Upper lobe of left lung (tissue), 6 donors: ENCODE measurements at regions not wholly inside any gene's neighbourhood (a gene's known extent, or its start where the extent isn't known, plus 50 kb on each side); places are given as distances from the start of the nearest gene placed in this dataset.

Experiments used
- ATAC-seq, 2 donors: fragments of 200-7000 bp; cut with Tn5 transposase; one replicate each; pipeline ENCODE4 v1.9.1; 2022; ENCODE audit warnings: mild to moderate bottlenecking in 2 of 2, moderate library complexity in 2 of 2; ENCODE audit not compliant: low FRiP score in 2 of 2
- DNase-seq, 2 donors: peaks; one replicate each; pipeline ENCODE4 v3.0.0-alpha.2; 2019 to 2020
- H3K27ac ChIP-seq, 4 donors: fragments of 200-600 bp; sonication (generic); one replicate each; pipeline ENCODE4 v1.5.1; 2016 to 2019
- H3K27me3 ChIP-seq, 4 donors: fragments of 200-600 bp; sonication (generic); one replicate each; pipeline ENCODE4 v1.5.1; 2017 to 2019
- H3K36me3 ChIP-seq, 4 donors: fragments of 200-600 bp; sonication (generic); one replicate each; pipeline ENCODE4 v1.5.1; 2016 to 2019
- H3K4me1 ChIP-seq, 4 donors: fragments of 200-600 bp; sonication (generic); one replicate each; pipeline ENCODE4 v1.5.1; 2018 to 2019
- H3K4me3 ChIP-seq, 4 donors: fragments of 200-600 bp; sonication (generic); one replicate each; pipeline ENCODE4 v1.5.1; 2017 to 2019; ENCODE audit warnings: mild to moderate bottlenecking in 2 of 4, moderate library complexity in 1 of 4
- H3K9me3 ChIP-seq, 4 donors: fragments of 200-600 bp; sonication (generic); one replicate each; pipeline ENCODE4 v1.5.1; 2018 to 2019
- EP300 ChIP-seq, 4 donors: sonication (generic); formaldehyde crosslinking; IDR thresholded peaks; one replicate each; pipeline ENCODE4 v1.5.1; 2017; ENCODE audit warnings: antibody characterized with exemption in 4 of 4, control low read depth in 2 of 4
- POLR2A ChIP-seq, 4 donors: fragments of 450-650 bp; IDR thresholded peaks; one replicate each; pipeline ENCODE4 v1.5.1; 2016 to 2017; ENCODE audit warnings: antibody characterized with exemption in 4 of 4, mild to moderate bottlenecking in 2 of 4
- POLR2AphosphoS5 ChIP-seq, 2 donors: sonication (generic); formaldehyde crosslinking; IDR thresholded peaks; one replicate each; pipeline ENCODE4 v1.5.1; 2017; ENCODE audit warnings: antibody characterized with exemption in 2 of 2
- WGBS, 2 donors: methylation state at CpG; one replicate each; pipeline ENCODE4 v1.1.5; 2017 to 2018; 5-methylcytosine and 5-hydroxymethylcytosine counted together
- TF ChIP-seq, protein P1 (sequence below), 6 experiments: fragments of 450-650 bp in 4 of 6; fragments of 200-600 bp in 2 of 6; sonication (generic) in 2 of 6; IDR thresholded peaks; one replicate each; pipeline ENCODE4 v1.5.1; 2016 to 2019; ENCODE audit warnings: antibody characterized with exemption in 6 of 6
- donor health status: DM: no; HTN: no; CAD: no; lungs with moderate emphysema.
- donor health status: DM: no; HTN: yes; CAD: no; lungs with severe emphysema.

DNA sequence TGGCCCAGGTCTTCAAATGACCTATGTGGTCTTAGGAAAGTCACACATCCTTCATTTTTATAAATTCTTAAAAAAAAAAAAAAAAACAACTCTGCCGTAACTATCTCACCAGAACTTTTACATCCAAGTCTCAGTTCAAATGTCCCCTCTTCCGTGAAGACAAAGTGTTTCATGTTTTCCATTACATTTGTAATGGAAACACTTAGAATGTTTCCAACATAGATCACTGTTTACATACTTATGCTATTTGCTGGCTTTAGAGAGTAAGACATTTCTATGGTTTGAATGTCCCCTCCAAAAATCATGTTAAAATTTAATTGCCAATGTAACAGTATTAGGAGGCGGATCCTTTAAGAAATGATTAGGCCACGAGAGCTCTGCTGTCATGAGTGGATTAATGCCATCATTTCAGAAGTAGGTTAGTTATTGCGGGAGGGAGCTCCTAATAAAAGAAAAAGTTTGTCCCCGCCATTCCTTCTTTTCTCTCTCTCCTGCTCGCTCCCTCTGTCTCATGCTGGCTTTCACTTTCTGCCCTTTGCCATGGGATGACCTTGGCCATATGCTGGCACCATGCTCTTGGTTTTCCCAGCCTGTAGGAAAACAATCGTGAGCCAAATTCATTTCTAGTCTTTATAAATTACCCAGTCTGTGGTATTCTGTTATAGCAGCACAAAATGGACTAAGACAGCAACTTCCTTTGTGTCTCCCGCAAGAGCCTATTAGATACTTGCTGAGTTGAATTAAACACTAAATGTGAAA, 887.8 kb upstream of the SOX9 start:
- H3K4me1 ChIP-seq, result no peaks in the 10 kb centered on the region
- H3K9me3 ChIP-seq, result no peaks in the 10 kb centered on the region
- no peak overlapping the region for H3K4me3 ChIP-seq
- 89% methylated on average over 9 of the region's 9 CpGs for WGBS, 2 donors
- H3K27ac ChIP-seq, result no peak overlapping the region
- DNase-seq (no peak), ATAC-seq (no peak)
- TF ChIP-seq POLR2A (IDR thresholded peaks at IDR 0.05) (no peak), EP300 (IDR thresholded peaks at IDR 0.05) (no peak), POLR2AphosphoS5 (IDR thresholded peaks at IDR 0.05) (no peak)
- TF ChIP-seq, protein P1, sequence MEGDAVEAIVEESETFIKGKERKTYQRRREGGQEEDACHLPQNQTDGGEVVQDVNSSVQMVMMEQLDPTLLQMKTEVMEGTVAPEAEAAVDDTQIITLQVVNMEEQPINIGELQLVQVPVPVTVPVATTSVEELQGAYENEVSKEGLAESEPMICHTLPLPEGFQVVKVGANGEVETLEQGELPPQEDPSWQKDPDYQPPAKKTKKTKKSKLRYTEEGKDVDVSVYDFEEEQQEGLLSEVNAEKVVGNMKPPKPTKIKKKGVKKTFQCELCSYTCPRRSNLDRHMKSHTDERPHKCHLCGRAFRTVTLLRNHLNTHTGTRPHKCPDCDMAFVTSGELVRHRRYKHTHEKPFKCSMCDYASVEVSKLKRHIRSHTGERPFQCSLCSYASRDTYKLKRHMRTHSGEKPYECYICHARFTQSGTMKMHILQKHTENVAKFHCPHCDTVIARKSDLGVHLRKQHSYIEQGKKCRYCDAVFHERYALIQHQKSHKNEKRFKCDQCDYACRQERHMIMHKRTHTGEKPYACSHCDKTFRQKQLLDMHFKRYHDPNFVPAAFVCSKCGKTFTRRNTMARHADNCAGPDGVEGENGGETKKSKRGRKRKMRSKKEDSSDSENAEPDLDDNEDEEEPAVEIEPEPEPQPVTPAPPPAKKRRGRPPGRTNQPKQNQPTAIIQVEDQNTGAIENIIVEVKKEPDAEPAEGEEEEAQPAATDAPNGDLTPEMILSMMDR (IDR thresholded peaks at IDR 0.05), result no peak
- no peaks in the 10 kb centered on the region for H3K27me3 ChIP-seq
- no peaks in the 10 kb centered on the region for H3K36me3 ChIP-seq

DNA sequence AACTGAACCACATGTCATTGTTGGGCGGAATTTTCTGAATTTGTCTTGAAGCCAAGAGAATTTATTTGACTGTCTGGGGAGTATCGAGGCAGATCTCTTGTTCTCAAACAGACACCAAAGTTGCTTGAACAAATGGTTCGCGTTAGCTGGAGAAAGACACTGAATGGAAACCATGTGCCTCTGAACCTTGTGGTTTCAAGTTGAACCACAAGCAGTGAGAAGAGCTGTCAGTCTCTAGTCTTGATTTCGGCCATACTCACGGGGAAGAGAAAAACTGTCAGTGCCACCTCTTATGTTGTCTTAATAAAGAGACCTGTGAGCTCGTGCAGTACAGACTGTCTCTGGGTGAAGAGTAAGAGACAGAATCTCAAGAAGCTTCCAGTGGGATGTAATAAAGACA, 886.5 kb upstream of the SOX9 start:
- Histone ChIP-seq H3K27ac (no peak overlapping the region), H3K27me3 (no peaks in the 10 kb centered on the region), H3K4me1 (no peaks in the 10 kb centered on the region), H3K36me3 (no peaks in the 10 kb centered on the region), H3K9me3 (no peaks in the 10 kb centered on the region), H3K4me3 (no peak overlapping the region)
- TF ChIP-seq EP300 (IDR thresholded peaks at IDR 0.05) (no peak), POLR2A (IDR thresholded peaks at IDR 0.05) (no peak), POLR2AphosphoS5 (IDR thresholded peaks at IDR 0.05) (no peak)
- TF ChIP-seq, protein P1 (IDR thresholded peaks at IDR 0.05), result no peak
- DNase-seq (no peak), ATAC-seq (no peak)
- 82 to 92% methylated on average over 7 of the region's 7 CpGs for WGBS, 2 donors

DNA sequence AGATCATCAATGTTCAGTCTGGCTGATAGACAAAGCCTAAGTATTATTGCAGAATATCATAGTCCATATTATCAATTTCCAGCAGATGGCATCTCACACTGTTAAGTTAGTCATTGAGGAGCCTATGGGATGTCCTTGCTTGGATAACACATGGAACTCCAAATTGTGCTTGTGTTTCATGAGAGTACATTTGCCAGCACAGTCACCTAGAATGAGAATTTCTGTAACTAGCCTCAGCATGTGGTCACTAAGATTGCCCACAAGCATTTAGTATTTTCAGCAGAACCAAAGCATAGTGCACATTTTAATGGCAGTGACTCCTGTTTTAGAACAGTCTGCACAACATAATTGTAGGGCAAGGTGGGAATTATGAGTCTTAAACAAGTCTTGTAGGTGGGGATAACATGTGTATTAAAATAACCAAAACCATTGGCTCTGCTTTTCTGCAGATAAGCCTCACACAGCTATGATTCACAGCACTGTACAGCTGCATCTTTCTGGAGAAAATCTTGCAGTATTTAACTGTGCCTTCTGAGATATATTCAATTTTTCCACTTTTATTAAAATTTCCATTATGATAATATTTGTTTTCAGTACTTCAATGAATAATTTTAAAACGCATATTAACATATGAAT, 882.8 kb upstream of the SOX9 start:
- ATAC-seq (no peak), DNase-seq (no peak)
- WGBS, 2 donors, result 78 to 85% methylated on average over 1 of the region's 1 CpG

DNA sequence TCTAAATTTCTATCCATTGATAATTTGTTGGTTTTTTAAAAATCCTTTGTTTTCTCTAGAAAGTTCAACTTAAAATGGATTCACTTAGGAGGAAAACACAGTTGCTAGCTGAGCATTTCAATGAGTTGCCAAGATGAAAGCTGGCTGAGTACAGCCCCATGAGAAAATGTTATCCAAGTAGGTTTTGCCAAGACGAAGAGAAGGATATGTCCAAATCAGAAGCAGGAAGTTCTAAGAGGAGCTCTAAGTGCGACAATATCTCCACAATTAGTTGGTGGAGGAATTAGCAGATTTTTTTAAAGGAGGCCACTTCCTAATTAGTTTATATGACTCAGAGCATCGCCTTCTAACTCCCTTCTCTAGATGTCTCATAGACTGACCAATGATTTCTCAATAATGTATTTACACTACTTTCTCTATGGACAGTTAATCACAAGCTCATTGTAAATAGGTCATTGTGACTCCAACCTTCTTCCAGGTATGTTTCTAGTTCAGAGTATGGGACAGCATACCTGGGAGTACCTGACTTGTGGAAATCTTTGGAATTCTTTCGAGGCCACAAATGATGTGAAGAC, 873.3 kb upstream of the SOX9 start:
- Histone ChIP-seq H3K4me3 (no peak overlapping the region), H3K27me3 (no peaks in the 10 kb centered on the region), H3K36me3 (no peaks in the 10 kb centered on the region), H3K27ac (no peak overlapping the region), H3K9me3 (no peaks in the 10 kb centered on the region), H3K4me1 (no peaks in the 10 kb centered on the region)
- no peak for DNase-seq
- TF ChIP-seq, protein P1 (IDR thresholded peaks at IDR 0.05), result no peak
- TF ChIP-seq POLR2AphosphoS5 (IDR thresholded peaks at IDR 0.05) (no peak), EP300 (IDR thresholded peaks at IDR 0.05) (no peak), POLR2A (IDR thresholded peaks at IDR 0.05) (no peak)
- no peak for ATAC-seq
- 74 to 79% methylated on average over 4 of the region's 4 CpGs for WGBS, 2 donors

More for the DNA sequence above, 882.8 kb upstream of the SOX9 start:
- Histone ChIP-seq H3K36me3 (no peaks in the 10 kb centered on the region), H3K4me1 (no peaks in the 10 kb centered on the region), H3K9me3 (no peaks in the 10 kb centered on the region), H3K27me3 (no peaks in the 10 kb centered on the region), H3K27ac (no peak overlapping the region), H3K4me3 (no peak overlapping the region)
- TF ChIP-seq, protein P1 (IDR thresholded peaks at IDR 0.05), result no peak
- TF ChIP-seq POLR2AphosphoS5 (IDR thresholded peaks at IDR 0.05), result no peak
- TF ChIP-seq POLR2A (IDR thresholded peaks at IDR 0.05), result no peak
- TF ChIP-seq EP300 (IDR thresholded peaks at IDR 0.05), result no peak
